Osteoblast (primary cell): ENCODE measurements at regions not wholly inside any gene's neighbourhood (a gene's known extent, or its start where the extent isn't known, plus 50 kb on each side); places are given as distances from the start of the nearest gene placed in this dataset.

Experiments
- DNase-seq: peaks from one replicate; pipeline ENCODE4 v3.0.0; 2011; ENCODE audit warnings: low spot score, mixed read lengths; ENCODE audit not compliant: insufficient read length; ENCODE audit errors: missing footprints
- H2AFZ ChIP-seq: 2 replicates; pipeline ENCODE4 v1.6.0; 2011; ENCODE audit warnings: mild to moderate bottlenecking, low read length
- H3K27ac ChIP-seq: 2 replicates; pipeline ENCODE4 v1.5.1; 2011; ENCODE audit warnings: mild to moderate bottlenecking, low read depth, low read length, moderate library complexity
- H3K27me3 ChIP-seq: 2 replicates; pipeline ENCODE4 v1.6.0; 2012; ENCODE audit warnings: mild to moderate bottlenecking, control low read depth, inconsistent platforms, low read length, moderate library complexity; ENCODE audit not compliant: insufficient read depth
- H3K36me3 ChIP-seq: 2 replicates; pipeline ENCODE4 v1.5.1; 2011; ENCODE audit warnings: mild to moderate bottlenecking, low read length, control low read depth, moderate library complexity; ENCODE audit not compliant: insufficient read depth
- H3K4me1 ChIP-seq: 2 replicates; pipeline ENCODE4 v1.5.1; 2011; ENCODE audit warnings: mild to moderate bottlenecking, low read length, control low read depth, moderate library complexity; ENCODE audit not compliant: insufficient read depth
- H3K4me2 ChIP-seq: 2 replicates; pipeline ENCODE4 v1.6.0; 2011; ENCODE audit warnings: mild to moderate bottlenecking, low read length; ENCODE audit not compliant: insufficient read depth
- H3K4me3 ChIP-seq: fragments of 200-600 bp; sonication (generic); 3 replicates; pipeline ENCODE4 v1.5.1; 2012; ENCODE audit warnings: mild to moderate bottlenecking, low read length, inconsistent platforms; ENCODE audit not compliant: insufficient read depth
- H3K79me2 ChIP-seq: 2 replicates; pipeline ENCODE4 v1.6.0; 2012; ENCODE audit warnings: mild to moderate bottlenecking, low read length, control low read depth, inconsistent platforms; ENCODE audit not compliant: insufficient read depth
- H3K9me3 ChIP-seq: 2 replicates; pipeline ENCODE4 v1.5.1; 2011; ENCODE audit warnings: low read depth, low read length, control low read depth
- H4K20me1 ChIP-seq: 2 replicates; pipeline ENCODE4 v1.6.0; 2012; ENCODE audit warnings: mild to moderate bottlenecking, low read length, control low read depth; ENCODE audit not compliant: insufficient read depth
- CTCF ChIP-seq: IDR thresholded peaks from 2 replicates; pipeline ENCODE4 v1.5.1; 2011; ENCODE audit warnings: mild to moderate bottlenecking, low read depth, low read length, moderate library complexity; ENCODE audit errors: extremely low read depth

- Histone ChIP-seq H3K79me2 (no peaks in the 10 kb centered on the region), H3K27ac (no peak overlapping the region), H3K4me3 (no peak overlapping the region), H3K4me2 (no peak overlapping the region), H3K36me3 (no peaks in the 10 kb centered on the region), H2AFZ (no peak overlapping the region), H3K4me1 (peaks cover 10% of the 10 kb centered on the region), H3K9me3 (no peaks in the 10 kb centered on the region), H4K20me1 (no peaks in the 10 kb centered on the region), H3K27me3 (no peaks in the 10 kb centered on the region)
- no peak for TF ChIP-seq CTCF
- DNase-seq: no peak
These were observed 177.8 kb downstream of the RPS29 start for GRCh38 chr14:49408187-49408933.

GRCh38 chr14:49405291-49405690 lies 180.9 kb downstream of the RPS29 start:
- Histone ChIP-seq H3K4me2 (no peak overlapping the region), H3K27me3 (no peaks in the 10 kb centered on the region), H3K4me1 (peaks cover 10% of the 10 kb centered on the region), H3K27ac (no peak overlapping the region), H3K36me3 (no peaks in the 10 kb centered on the region), H3K79me2 (no peaks in the 10 kb centered on the region), H3K4me3 (no peak overlapping the region), H4K20me1 (no peaks in the 10 kb centered on the region), H3K9me3 (no peaks in the 10 kb centered on the region), H2AFZ (no peak overlapping the region)
- no peak for TF ChIP-seq CTCF
- DNase-seq: no peak

- no peak for DNase-seq
- H3K4me1 ChIP-seq: peaks cover 4% of the 10 kb centered on the region
- no peaks in the 10 kb centered on the region for H4K20me1 ChIP-seq
These were observed 184.8 kb downstream of the RPS29 start for GRCh38 chr14:49401373-49401772.

More at GRCh38 chr14:49401373-49401772, 184.8 kb downstream of the RPS29 start:
- H3K4me2 ChIP-seq: no peak overlapping the region
- no peaks in the 10 kb centered on the region for H3K9me3 ChIP-seq
- no peaks in the 10 kb centered on the region for H3K79me2 ChIP-seq
- no peak overlapping the region for H3K4me3 ChIP-seq
- no peaks in the 10 kb centered on the region for H3K27me3 ChIP-seq
- H2AFZ ChIP-seq: no peak overlapping the region
- H3K36me3 ChIP-seq: no peaks in the 10 kb centered on the region
- H3K27ac ChIP-seq: no peak overlapping the region
- no peak for TF ChIP-seq CTCF
